HT1080 (cell line): ENCODE measurements at regions not wholly inside any gene's neighbourhood (a gene's known extent, or its start where the extent isn't known, plus 50 kb on each side); places are given as distances from the start of the nearest gene placed in this dataset.

Experiments
- DNase-seq: peaks from one replicate; pipeline ENCODE4 v3.0.0-alpha.2; 2015; ENCODE audit warnings: low read depth

GRCh38 chr4:120432301-120432860 is 365.7 kb upstream of the MAD2L1 start:
- DNase-seq, result no peak

- no peak for DNase-seq
These were observed 364.5 kb upstream of the MAD2L1 start for GRCh38 chr4:120431180-120431579.

- no peak for DNase-seq
These were observed 351.5 kb upstream of the MAD2L1 start for GRCh38 chr4:120418146-120418545.

- no peak for DNase-seq
These were observed 349.2 kb upstream of the MAD2L1 start for GRCh38 chr4:120415896-120416295.

GRCh38 chr4:120406960-120407359 is 340.3 kb upstream of the MAD2L1 start:
- no peak for DNase-seq

- DNase-seq, result no peak
These were observed 336.6 kb upstream of the MAD2L1 start for GRCh38 chr4:120403296-120403695.

- no peak for DNase-seq
These were observed 333.8 kb upstream of the MAD2L1 start for GRCh38 chr4:120400441-120400840.

- no peak for DNase-seq
These were observed 333.2 kb upstream of the MAD2L1 start for GRCh38 chr4:120399826-120400225.

GRCh38 chr4:120395746-120396145 is 329.1 kb upstream of the MAD2L1 start:
- no peak for DNase-seq

- no peak for DNase-seq
These were observed 289.2 kb upstream of the MAD2L1 start for GRCh38 chr4:120355881-120356280.

- DNase-seq, result no peak
These were observed 287.7 kb upstream of the MAD2L1 start for GRCh38 chr4:120354381-120354780.

- DNase-seq, result no peak
These were observed 286.6 kb upstream of the MAD2L1 start for GRCh38 chr4:120353235-120353634.

GRCh38 chr4:120352739-120353138 is 286.1 kb upstream of the MAD2L1 start:
- no peak for DNase-seq

GRCh38 chr4:120348948-120349347 is 282.3 kb upstream of the MAD2L1 start:
- DNase-seq, result no peak

GRCh38 chr4:120348521-120348920 is 281.9 kb upstream of the MAD2L1 start:
- DNase-seq, result no peak

- peak; percentile 89 for DNase-seq
These were observed 265.1 kb upstream of the MAD2L1 start for GRCh38 chr4:120331486-120332370.

- no peak for DNase-seq
These were observed 262.7 kb upstream of the MAD2L1 start for GRCh38 chr4:120329386-120329785.

GRCh38 chr4:120327276-120327675 is 260.6 kb upstream of the MAD2L1 start:
- DNase-seq, result peak; percentile 24

- DNase-seq, result no peak
These were observed 252.6 kb upstream of the MAD2L1 start for GRCh38 chr4:120319046-120319767.

- DNase-seq, result no peak
These were observed 251.7 kb upstream of the MAD2L1 start for GRCh38 chr4:120318196-120318846.

GRCh38 chr4:120317713-120318112 is 251.1 kb upstream of the MAD2L1 start:
- no peak for DNase-seq

GRCh38 chr4:120316416-120316815 is 249.8 kb upstream of the MAD2L1 start:
- no peak for DNase-seq
